ENCODE measurements at regions not wholly inside any gene's neighbourhood (a gene's known extent, or its start where the extent isn't known, plus 50 kb on each side); places are given as distances from the start of the nearest gene placed in this dataset.
"Not testable (repeated sequence)": the region's sequence is repeated elsewhere in the genome, so short reads cannot be mapped to it uniquely, and the experiment has no call there.

- H3K9me3 Mint-ChIP-seq, result no peaks in the 10 kb centered on the region
- no peak overlapping the region for H3K4me3 Mint-ChIP-seq
- peaks cover 24% of the 10 kb centered on the region for H3K4me1 Mint-ChIP-seq
- no peak for TF ChIP-seq CTCF (IDR thresholded peaks at IDR 0.05; ENCODE audit: unreplicated experiment)
- no peak overlapping the region for H3K27ac Mint-ChIP-seq
- no peak for DNase-seq (ENCODE audit: low spot score in 2 of 2, unreplicated experiment in 2 of 2)
- no peaks in the 10 kb centered on the region for H3K27me3 Mint-ChIP-seq (ENCODE audit: low read depth)
- no peaks in the 10 kb centered on the region for H3K36me3 Mint-ChIP-seq
These were observed 534.6 kb upstream of the NRP1 start for GRCh38 chr10:33869028-33869427.

- H3K27me3 Mint-ChIP-seq (ENCODE audit: low read depth); DNase-seq (ENCODE audit: low spot score in 2 of 2, unreplicated experiment in 2 of 2); H3K4me3 Mint-ChIP-seq; H3K27ac Mint-ChIP-seq; H3K36me3 Mint-ChIP-seq; H3K9me3 Mint-ChIP-seq: not testable (repeated sequence)
- H3K4me1 Mint-ChIP-seq, result peaks cover 30% of the 10 kb centered on the region
These were observed 532.8 kb upstream of the NRP1 start for GRCh38 chr10:33867199-33867789.

- no peak overlapping the region for H3K4me3 Mint-ChIP-seq
- H3K27ac Mint-ChIP-seq, result no peak overlapping the region
- peaks cover 32% of the 10 kb centered on the region for H3K4me1 Mint-ChIP-seq
- no peaks in the 10 kb centered on the region for H3K9me3 Mint-ChIP-seq
- no peaks in the 10 kb centered on the region for H3K36me3 Mint-ChIP-seq
- no peaks in the 10 kb centered on the region for H3K27me3 Mint-ChIP-seq (ENCODE audit: low read depth)
- TF ChIP-seq CTCF (IDR thresholded peaks at IDR 0.05; ENCODE audit: unreplicated experiment), result no peak
- DNase-seq (ENCODE audit: low spot score in 2 of 2, unreplicated experiment in 2 of 2), result no peak
These were observed 528.9 kb upstream of the NRP1 start for GRCh38 chr10:33863352-33863751.

- Mint-ChIP-seq H3K27ac (peak overlapping the region; percentile 60), H3K4me1 (peaks cover 32% of the 10 kb centered on the region), H3K4me3 (no peak overlapping the region), H3K9me3 (no peaks in the 10 kb centered on the region), H3K36me3 (no peaks in the 10 kb centered on the region), H3K27me3 (ENCODE audit: low read depth) (no peaks in the 10 kb centered on the region)
- TF ChIP-seq CTCF (IDR thresholded peaks at IDR 0.05; ENCODE audit: unreplicated experiment), result no peak
- DNase-seq (ENCODE audit: low spot score in 2 of 2, unreplicated experiment in 2 of 2), result no peak
These were observed 528.2 kb upstream of the NRP1 start for GRCh38 chr10:33862536-33863105.

- no peak for DNase-seq (ENCODE audit: low spot score in 2 of 2, unreplicated experiment in 2 of 2)
- H3K36me3 Mint-ChIP-seq, result no peaks in the 10 kb centered on the region
- no peak for TF ChIP-seq CTCF (IDR thresholded peaks at IDR 0.05; ENCODE audit: unreplicated experiment)
- no peak overlapping the region for H3K27ac Mint-ChIP-seq
- peaks cover 32% of the 10 kb centered on the region for H3K4me1 Mint-ChIP-seq
- no peaks in the 10 kb centered on the region for H3K9me3 Mint-ChIP-seq
- no peak overlapping the region for H3K4me3 Mint-ChIP-seq
- H3K27me3 Mint-ChIP-seq (ENCODE audit: low read depth), result no peaks in the 10 kb centered on the region
These were observed 527.4 kb upstream of the NRP1 start for GRCh38 chr10:33861833-33862232.

- Mint-ChIP-seq H3K27ac (no peak overlapping the region), H3K4me3 (no peak overlapping the region), H3K27me3 (ENCODE audit: low read depth) (no peaks in the 10 kb centered on the region), H3K36me3 (no peaks in the 10 kb centered on the region), H3K9me3 (no peaks in the 10 kb centered on the region), H3K4me1 (peaks cover 32% of the 10 kb centered on the region)
- no peak for TF ChIP-seq CTCF (IDR thresholded peaks at IDR 0.05; ENCODE audit: unreplicated experiment)
- DNase-seq (ENCODE audit: low spot score in 2 of 2, unreplicated experiment in 2 of 2), result no peak
These were observed 526.7 kb upstream of the NRP1 start for GRCh38 chr10:33861016-33861704.

All from mesothelial cell of epicardium (in vitro differentiated cells).